Osteocyte (in vitro differentiated cells): ENCODE measurements at regions not wholly inside any gene's neighbourhood (a gene's known extent, or its start where the extent isn't known, plus 50 kb on each side); places are given as distances from the start of the nearest gene placed in this dataset.

Source experiments
- DNase-seq: peaks from one replicate; pipeline ENCODE4 v3.0.0; 2021; ENCODE audit warnings: mixed read lengths; ENCODE audit not compliant: unreplicated experiment; ENCODE audit errors: extremely low spot score
- H3K27ac Mint-ChIP-seq: one replicate; pipeline ENCODE4 v1.8.0; 2021; ENCODE audit warnings: mild to moderate bottlenecking, mixed read lengths; ENCODE audit not compliant: unreplicated experiment
- H3K27me3 Mint-ChIP-seq: one replicate; pipeline ENCODE4 v1.8.0; 2021; ENCODE audit warnings: mixed read lengths; ENCODE audit not compliant: unreplicated experiment
- H3K36me3 Mint-ChIP-seq: one replicate; pipeline ENCODE4 v1.8.0; 2021; ENCODE audit warnings: mixed read lengths; ENCODE audit not compliant: unreplicated experiment
- H3K4me1 Mint-ChIP-seq: one replicate; pipeline ENCODE4 v1.8.0; 2021; ENCODE audit warnings: mixed read lengths; ENCODE audit not compliant: unreplicated experiment
- H3K4me3 Mint-ChIP-seq: one replicate; pipeline ENCODE4 v1.8.0; 2021; ENCODE audit warnings: mild to moderate bottlenecking, moderate library complexity, mixed read lengths; ENCODE audit not compliant: unreplicated experiment
- H3K9me3 Mint-ChIP-seq: one replicate; pipeline ENCODE4 v1.8.0; 2021; ENCODE audit warnings: mixed read lengths; ENCODE audit not compliant: unreplicated experiment
- TF ChIP-seq, protein P1 (sequence below): fragments of 200-600 bp; sonication (generic); IDR thresholded peaks from 2 replicates; pipeline ENCODE4 v1.5.0; 2021; ENCODE audit warnings: antibody characterized with exemption, mild to moderate bottlenecking, moderate library complexity

DNA sequence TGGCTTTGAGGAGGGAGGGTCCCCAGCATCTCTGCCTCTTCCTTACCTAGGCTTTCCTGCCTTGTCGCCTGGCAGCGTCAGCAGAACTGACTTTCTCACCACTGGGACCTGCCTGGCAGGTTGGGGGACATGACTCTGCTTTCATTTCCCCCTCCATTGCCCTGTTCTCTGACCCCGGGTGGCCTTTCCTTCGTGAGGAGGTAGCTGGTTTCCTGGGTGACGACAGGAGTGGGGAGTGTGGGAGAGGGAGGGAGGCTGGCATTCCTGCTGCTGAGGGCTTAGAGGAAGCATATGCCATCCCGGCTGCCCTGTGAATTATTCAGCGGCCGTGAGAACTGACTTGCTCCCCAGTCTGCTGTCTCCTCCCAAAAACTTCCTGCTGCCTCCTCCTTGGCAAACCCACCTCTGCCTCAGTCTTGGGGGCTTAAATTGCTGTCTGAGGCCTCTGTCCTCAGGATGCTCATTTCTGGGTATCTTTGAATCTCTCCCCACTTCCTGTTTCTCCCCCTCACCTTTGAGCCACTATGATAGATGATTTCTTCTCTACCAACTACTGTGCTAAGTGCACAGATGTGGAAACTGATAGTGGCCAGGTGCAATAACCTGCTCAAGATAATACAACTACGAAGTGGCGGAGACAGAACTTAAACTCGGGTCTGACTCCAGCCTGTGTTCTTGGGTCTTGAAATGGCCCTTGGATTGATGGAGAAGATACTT lies 182.0 kb upstream of the CSF3R start:
- H3K9me3 Mint-ChIP-seq = no peaks in the 10 kb centered on the region
- no peak overlapping the region for H3K27ac Mint-ChIP-seq
- H3K27me3 Mint-ChIP-seq = peaks cover 6% of the 10 kb centered on the region
- TF ChIP-seq, protein P1, sequence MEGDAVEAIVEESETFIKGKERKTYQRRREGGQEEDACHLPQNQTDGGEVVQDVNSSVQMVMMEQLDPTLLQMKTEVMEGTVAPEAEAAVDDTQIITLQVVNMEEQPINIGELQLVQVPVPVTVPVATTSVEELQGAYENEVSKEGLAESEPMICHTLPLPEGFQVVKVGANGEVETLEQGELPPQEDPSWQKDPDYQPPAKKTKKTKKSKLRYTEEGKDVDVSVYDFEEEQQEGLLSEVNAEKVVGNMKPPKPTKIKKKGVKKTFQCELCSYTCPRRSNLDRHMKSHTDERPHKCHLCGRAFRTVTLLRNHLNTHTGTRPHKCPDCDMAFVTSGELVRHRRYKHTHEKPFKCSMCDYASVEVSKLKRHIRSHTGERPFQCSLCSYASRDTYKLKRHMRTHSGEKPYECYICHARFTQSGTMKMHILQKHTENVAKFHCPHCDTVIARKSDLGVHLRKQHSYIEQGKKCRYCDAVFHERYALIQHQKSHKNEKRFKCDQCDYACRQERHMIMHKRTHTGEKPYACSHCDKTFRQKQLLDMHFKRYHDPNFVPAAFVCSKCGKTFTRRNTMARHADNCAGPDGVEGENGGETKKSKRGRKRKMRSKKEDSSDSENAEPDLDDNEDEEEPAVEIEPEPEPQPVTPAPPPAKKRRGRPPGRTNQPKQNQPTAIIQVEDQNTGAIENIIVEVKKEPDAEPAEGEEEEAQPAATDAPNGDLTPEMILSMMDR = no peak
- no peaks in the 10 kb centered on the region for H3K4me1 Mint-ChIP-seq
- H3K36me3 Mint-ChIP-seq = no peaks in the 10 kb centered on the region
- H3K4me3 Mint-ChIP-seq = no peak overlapping the region
- DNase-seq = no peak

DNA sequence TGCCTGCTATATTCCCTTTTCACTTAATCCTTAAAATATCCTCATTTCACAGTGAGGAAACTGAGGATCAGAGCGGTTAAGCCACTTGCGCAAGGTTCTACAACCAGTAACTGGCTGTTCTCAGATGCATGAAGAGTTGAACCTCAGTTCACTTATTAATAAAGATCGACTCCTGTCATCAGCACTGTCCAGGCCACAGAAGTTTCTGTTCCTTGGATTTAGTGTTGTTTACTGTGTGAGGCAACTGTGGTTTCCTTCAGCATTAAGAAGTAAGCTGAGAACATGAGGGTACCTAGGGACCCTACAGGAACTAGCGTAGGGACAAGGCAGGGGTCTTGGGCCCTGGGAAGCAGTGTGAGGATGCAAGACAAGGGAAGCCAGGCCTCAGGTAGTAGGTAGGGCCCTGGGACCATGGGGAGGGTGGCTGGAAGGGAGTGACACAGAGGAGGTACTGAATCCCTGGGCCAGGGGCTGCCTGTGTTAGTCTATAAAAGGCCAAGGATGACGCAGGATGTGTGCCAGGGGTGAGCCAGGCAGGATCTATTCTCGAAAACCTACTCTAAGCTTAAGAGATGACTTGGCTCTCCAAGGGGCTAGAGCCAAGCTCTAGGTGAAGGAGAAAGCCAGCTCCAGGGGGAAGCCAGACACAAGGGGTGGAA lies 181.2 kb upstream of the CSF3R start:
- TF ChIP-seq, protein P1 = no peak
- Mint-ChIP-seq H3K4me3 (no peak overlapping the region), H3K36me3 (no peaks in the 10 kb centered on the region), H3K9me3 (no peaks in the 10 kb centered on the region), H3K27ac (no peak overlapping the region), H3K4me1 (no peaks in the 10 kb centered on the region), H3K27me3 (peaks cover 6% of the 10 kb centered on the region)
- DNase-seq = no peak

DNA sequence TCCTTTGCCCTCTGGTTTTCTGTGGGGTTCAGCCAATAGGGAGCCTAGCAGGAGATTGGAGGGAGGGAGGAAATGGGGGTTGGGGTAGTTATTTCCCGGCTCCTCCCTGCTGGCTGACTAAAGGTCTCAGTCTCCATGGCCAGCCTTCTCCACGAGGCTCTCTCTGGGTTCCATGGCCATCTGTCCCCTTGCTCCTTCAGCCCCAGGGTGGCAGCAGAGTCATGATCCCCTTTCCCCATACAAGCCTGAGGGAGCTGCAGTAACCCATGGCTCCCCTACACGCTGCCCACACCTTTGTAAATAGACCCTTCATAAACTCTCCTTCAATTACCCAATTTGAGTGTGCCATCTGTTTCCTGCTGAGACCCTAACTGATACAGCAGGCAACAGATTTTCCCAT lies 176.1 kb upstream of the CSF3R start:
- no peak for DNase-seq
- Mint-ChIP-seq H3K4me1 (no peaks in the 10 kb centered on the region), H3K27me3 (no peaks in the 10 kb centered on the region), H3K27ac (no peak overlapping the region), H3K9me3 (no peaks in the 10 kb centered on the region), H3K36me3 (no peaks in the 10 kb centered on the region), H3K4me3 (no peak overlapping the region)
- TF ChIP-seq, protein P1 = no peak

DNA sequence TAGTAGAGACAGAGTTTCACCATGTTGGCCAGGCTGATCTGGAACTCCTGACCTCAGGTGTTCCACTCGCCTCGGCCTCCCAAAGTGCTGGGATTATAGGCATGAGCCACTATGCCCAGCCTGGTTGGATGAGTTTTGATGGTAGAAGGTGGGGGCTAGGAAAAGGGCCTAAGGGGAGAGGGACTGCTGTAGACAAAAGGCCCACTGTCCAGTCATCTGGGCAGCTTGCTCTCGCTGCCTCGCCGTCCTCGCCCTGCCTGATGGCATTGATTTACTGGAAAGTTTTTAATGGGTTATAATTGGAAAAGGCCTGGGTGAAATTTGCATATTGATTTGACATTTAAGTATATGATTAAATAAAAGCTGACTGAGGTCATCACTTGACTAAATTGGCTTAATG lies 175.1 kb upstream of the CSF3R start:
- Mint-ChIP-seq H3K27ac (no peak overlapping the region), H3K4me3 (no peak overlapping the region), H3K9me3 (no peaks in the 10 kb centered on the region), H3K4me1 (no peaks in the 10 kb centered on the region), H3K27me3 (no peaks in the 10 kb centered on the region), H3K36me3 (no peaks in the 10 kb centered on the region)
- TF ChIP-seq, protein P1 = no peak
- DNase-seq = no peak

DNA sequence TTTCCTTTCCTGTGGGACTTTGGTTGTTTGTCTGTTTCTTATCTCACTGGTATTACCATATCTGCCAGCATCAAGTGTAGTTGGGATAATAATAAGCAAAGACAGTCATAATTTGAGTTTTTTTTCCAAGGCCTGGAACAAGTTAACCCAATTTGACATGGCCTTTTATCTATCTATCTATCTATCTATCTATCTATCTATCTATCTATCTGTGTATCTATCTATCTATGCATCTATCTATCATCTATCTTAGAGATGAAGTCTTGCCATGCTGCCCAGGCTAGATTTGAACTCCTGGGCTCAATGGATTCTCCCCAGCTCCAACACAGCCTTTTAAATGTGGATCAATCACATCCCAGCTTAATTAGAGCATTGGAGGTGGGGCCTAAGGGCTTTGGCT lies 174.1 kb upstream of the CSF3R start:
- no peaks in the 10 kb centered on the region for H3K9me3 Mint-ChIP-seq
- H3K27me3 Mint-ChIP-seq = no peaks in the 10 kb centered on the region
- no peaks in the 10 kb centered on the region for H3K4me1 Mint-ChIP-seq
- no peak for DNase-seq
- no peaks in the 10 kb centered on the region for H3K36me3 Mint-ChIP-seq
- no peak overlapping the region for H3K4me3 Mint-ChIP-seq
- no peak overlapping the region for H3K27ac Mint-ChIP-seq
- TF ChIP-seq, protein P1 = no peak
